Activated naive CD8-positive, alpha-beta T cell treated with anti-CD3 and anti-CD28 coated beads for 36 hours (primary cell): ENCODE measurements at regions not wholly inside any gene's neighbourhood (a gene's known extent, or its start where the extent isn't known, plus 50 kb on each side); places are given as distances from the start of the nearest gene placed in this dataset.

Experiments used
- DNase-seq: peaks from one replicate; pipeline ENCODE4 v3.0.0; 2021
- H3K27ac Mint-ChIP-seq: one replicate; pipeline ENCODE4 v1.8.0; 2022; ENCODE audit warnings: mild to moderate bottlenecking, moderate library complexity, mixed read lengths
- H3K27me3 Mint-ChIP-seq: one replicate; pipeline ENCODE4 v1.8.0; 2022; ENCODE audit warnings: mild to moderate bottlenecking, mixed read lengths
- H3K36me3 Mint-ChIP-seq: one replicate; pipeline ENCODE4 v1.8.0; 2021; ENCODE audit warnings: mild to moderate bottlenecking, mixed read lengths
- H3K4me1 Mint-ChIP-seq: one replicate; pipeline ENCODE4 v1.8.0; 2021; ENCODE audit warnings: mixed read lengths
- H3K4me3 Mint-ChIP-seq: one replicate; pipeline ENCODE4 v1.8.0; 2022; ENCODE audit warnings: mild to moderate bottlenecking, moderate library complexity, mixed read lengths
- H3K9me3 Mint-ChIP-seq: one replicate; pipeline ENCODE4 v1.8.0; 2022; ENCODE audit warnings: mixed read lengths

DNA sequence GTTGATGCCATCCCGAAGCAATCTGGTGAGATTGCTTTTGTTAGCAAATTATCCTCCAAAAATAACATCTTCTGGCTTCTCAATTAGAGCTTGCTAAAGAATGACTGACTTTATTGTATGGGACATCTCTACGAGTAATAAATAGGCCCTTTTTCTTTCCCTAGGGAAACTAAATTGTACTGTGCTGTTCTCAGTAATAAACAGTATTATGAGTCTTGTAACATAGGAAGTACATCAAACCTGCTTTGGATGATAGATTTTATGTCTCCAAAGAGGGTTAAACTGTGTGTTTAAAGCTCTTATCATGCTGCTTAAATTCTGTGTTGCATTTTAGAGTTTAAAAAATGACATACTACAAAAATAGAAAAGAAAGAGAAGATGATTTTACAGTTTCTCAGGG lies 153.4 kb upstream of the THRB start:
- peaks cover 1% of the 10 kb centered on the region for H3K9me3 Mint-ChIP-seq
- no peak overlapping the region for H3K4me3 Mint-ChIP-seq
- no peaks in the 10 kb centered on the region for H3K4me1 Mint-ChIP-seq
- no peaks in the 10 kb centered on the region for H3K27me3 Mint-ChIP-seq
- no peak overlapping the region for H3K27ac Mint-ChIP-seq
- no peak for DNase-seq
- no peaks in the 10 kb centered on the region for H3K36me3 Mint-ChIP-seq

GRCh38 chr3:24650839-24651238 lies 156.2 kb upstream of the THRB start:
- Mint-ChIP-seq H3K27me3 (no peaks in the 10 kb centered on the region), H3K4me1 (no peaks in the 10 kb centered on the region), H3K4me3 (no peak overlapping the region), H3K36me3 (no peaks in the 10 kb centered on the region), H3K9me3 (peaks cover 6% of the 10 kb centered on the region), H3K27ac (no peak overlapping the region)
- DNase-seq = no peak

- Mint-ChIP-seq H3K27ac (no peak overlapping the region), H3K4me1 (no peaks in the 10 kb centered on the region), H3K27me3 (no peaks in the 10 kb centered on the region), H3K36me3 (no peaks in the 10 kb centered on the region), H3K9me3 (peaks cover 8% of the 10 kb centered on the region), H3K4me3 (no peak overlapping the region)
- no peak for DNase-seq
Measured at GRCh38 chr3:24657870-24658510, 163.3 kb upstream of the THRB start.

GRCh38 chr3:24661175-24661584 lies 166.5 kb upstream of the THRB start:
- Mint-ChIP-seq H3K27ac (no peak overlapping the region), H3K36me3 (no peaks in the 10 kb centered on the region), H3K4me3 (no peak overlapping the region), H3K4me1 (no peaks in the 10 kb centered on the region), H3K27me3 (no peaks in the 10 kb centered on the region), H3K9me3 (peaks cover 2% of the 10 kb centered on the region)
- DNase-seq = no peak

DNA sequence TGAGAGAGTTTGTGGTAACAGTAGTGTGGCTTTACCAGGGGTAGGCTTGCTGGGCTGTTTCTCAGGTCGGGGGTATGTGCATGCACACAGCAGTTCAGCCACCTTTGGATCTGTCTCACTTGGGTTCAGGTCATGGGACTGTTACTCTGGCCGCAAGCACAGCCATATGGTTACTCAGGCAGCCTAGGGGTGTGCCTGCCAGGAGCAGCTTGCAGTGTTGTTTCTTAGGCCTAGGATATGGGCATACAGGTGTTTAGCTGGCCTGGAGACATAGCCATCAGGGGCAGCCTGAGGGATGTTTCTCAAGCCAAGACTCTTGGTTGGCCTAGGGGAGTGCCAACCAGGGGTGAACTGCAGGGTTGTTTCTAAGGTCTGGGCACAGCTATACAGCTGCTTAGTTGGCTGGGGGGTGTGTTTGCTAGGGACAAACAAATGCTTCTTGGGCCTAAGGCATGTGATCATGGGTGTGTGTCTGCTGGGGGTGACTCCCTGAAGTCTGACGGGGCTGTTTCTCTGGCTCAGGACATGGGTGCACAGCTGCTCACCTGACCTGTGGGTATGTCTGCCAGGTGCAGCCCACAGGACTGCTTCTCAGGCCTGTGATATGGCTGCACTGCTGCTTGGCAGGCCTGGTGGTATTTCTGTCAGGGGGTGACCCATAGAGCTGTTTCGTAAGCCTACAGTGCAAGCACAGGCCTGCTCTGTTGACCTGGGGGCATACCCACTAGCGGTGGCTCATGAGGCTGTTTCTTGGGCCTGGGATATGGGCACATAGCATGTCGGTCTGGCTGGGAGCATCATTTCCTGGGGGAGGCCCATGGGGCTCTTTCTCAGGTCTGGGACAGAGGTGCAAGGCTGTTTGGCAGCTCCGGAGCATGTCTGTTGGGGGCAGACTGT lies 168.0 kb upstream of the THRB start:
- Mint-ChIP-seq H3K27me3 (no peaks in the 10 kb centered on the region), H3K36me3 (no peaks in the 10 kb centered on the region), H3K27ac (no peak overlapping the region), H3K4me3 (no peak overlapping the region), H3K9me3 (peaks cover 2% of the 10 kb centered on the region), H3K4me1 (no peaks in the 10 kb centered on the region)
- no peak for DNase-seq

DNA sequence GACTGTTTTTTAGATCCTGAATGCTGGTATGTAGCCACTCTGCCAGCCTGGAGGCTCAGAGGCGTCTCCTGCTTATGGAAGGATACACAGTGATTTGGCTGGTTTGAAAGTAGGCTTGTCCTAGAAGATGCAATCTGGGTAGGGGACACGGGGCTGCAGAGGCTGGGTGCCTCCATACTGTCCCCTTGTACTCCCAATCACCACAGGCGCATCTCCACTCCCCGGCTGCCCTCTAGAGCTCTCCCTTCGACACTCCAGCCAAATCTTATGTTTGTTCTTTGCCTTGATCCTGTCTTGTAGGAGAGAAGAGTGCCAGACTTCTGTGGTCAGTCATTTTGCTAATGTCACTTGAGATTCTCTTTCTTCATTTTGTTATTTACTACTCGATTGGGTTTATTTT lies 168.8 kb upstream of the THRB start:
- H3K27ac Mint-ChIP-seq = no peak overlapping the region
- no peak overlapping the region for H3K4me3 Mint-ChIP-seq
- peaks cover 2% of the 10 kb centered on the region for H3K9me3 Mint-ChIP-seq
- H3K4me1 Mint-ChIP-seq = no peaks in the 10 kb centered on the region
- DNase-seq = no peak
- H3K27me3 Mint-ChIP-seq = peaks cover 3% of the 10 kb centered on the region
- no peaks in the 10 kb centered on the region for H3K36me3 Mint-ChIP-seq

- no peaks in the 10 kb centered on the region for H3K9me3 Mint-ChIP-seq
- H3K36me3 Mint-ChIP-seq = no peaks in the 10 kb centered on the region
- DNase-seq = no peak
- H3K4me3 Mint-ChIP-seq = no peak overlapping the region
- H3K4me1 Mint-ChIP-seq = no peaks in the 10 kb centered on the region
- H3K27me3 Mint-ChIP-seq = peaks cover 9% of the 10 kb centered on the region
- no peak overlapping the region for H3K27ac Mint-ChIP-seq
Measured at GRCh38 chr3:24668039-24668438, 173.4 kb upstream of the THRB start.

- no peaks in the 10 kb centered on the region for H3K36me3 Mint-ChIP-seq
- peaks cover 11% of the 10 kb centered on the region for H3K27me3 Mint-ChIP-seq
- no peaks in the 10 kb centered on the region for H3K9me3 Mint-ChIP-seq
- DNase-seq = no peak
- no peaks in the 10 kb centered on the region for H3K4me1 Mint-ChIP-seq
- no peak overlapping the region for H3K27ac Mint-ChIP-seq
- H3K4me3 Mint-ChIP-seq = no peak overlapping the region
Measured at GRCh38 chr3:24670871-24671270, 176.2 kb upstream of the THRB start.

GRCh38 chr3:24673596-24673995 lies 178.9 kb upstream of the THRB start:
- Mint-ChIP-seq H3K36me3 (no peaks in the 10 kb centered on the region), H3K27ac (no peak overlapping the region), H3K4me1 (peaks cover 10% of the 10 kb centered on the region), H3K9me3 (no peaks in the 10 kb centered on the region), H3K4me3 (no peak overlapping the region), H3K27me3 (peaks cover 26% of the 10 kb centered on the region)
- DNase-seq = no peak

GRCh38 chr3:24674261-24674660 lies 179.6 kb upstream of the THRB start:
- Mint-ChIP-seq H3K9me3 (peaks cover 2% of the 10 kb centered on the region), H3K36me3 (no peaks in the 10 kb centered on the region), H3K27me3 (peaks cover 32% of the 10 kb centered on the region), H3K27ac (no peak overlapping the region), H3K4me1 (peaks cover 16% of the 10 kb centered on the region), H3K4me3 (no peak overlapping the region)
- DNase-seq = no peak

DNA sequence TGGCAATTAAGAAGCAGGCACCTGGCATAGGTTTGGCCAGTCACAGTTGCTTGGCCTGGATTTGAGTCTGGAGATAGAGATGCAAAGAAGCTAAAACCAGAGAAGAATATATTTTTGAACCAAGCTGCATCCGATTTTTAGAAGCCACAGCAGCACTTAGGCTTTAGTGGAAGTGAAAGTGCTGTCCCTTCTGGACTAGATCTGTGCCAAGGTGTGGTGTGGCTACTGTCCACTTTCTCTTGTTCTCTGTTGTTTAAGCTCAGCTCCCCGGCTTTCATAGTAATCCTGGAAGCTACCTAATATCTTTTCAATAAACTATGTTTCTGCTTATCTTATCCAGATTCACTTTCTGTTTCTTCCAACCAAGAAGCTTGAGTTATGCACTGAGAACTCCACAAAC lies 183.4 kb upstream of the THRB start:
- Mint-ChIP-seq H3K9me3 (peaks cover 7% of the 10 kb centered on the region), H3K4me1 (peaks cover 19% of the 10 kb centered on the region), H3K36me3 (no peaks in the 10 kb centered on the region), H3K27ac (peak overlapping the region; percentile 6), H3K27me3 (peaks cover 52% of the 10 kb centered on the region), H3K4me3 (peak overlapping the region; percentile 23)
- DNase-seq = no peak

DNA sequence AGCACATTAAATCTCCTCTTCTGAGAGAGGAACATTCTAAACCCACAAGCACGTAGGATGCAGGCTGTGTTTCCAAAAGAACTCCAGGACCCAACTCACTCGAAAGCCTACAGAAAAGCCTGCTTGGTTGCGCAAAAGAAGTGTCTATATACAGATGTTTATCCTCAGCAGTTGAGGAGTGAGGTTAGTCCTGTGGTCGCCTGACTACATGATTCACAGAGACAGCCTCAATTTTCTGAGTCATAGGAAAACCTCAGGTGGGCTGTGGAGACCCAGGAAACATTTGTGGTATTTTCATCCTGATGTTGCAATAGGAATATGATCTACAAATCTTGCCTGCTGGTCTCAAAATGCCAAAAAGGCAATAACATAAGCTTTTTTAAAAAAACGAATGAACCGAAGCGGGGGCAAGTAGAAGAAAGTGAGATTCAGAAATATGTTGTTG lies 183.8 kb upstream of the THRB start:
- H3K4me3 Mint-ChIP-seq = peak overlapping the region; percentile 23
- no peaks in the 10 kb centered on the region for H3K36me3 Mint-ChIP-seq
- peaks cover 7% of the 10 kb centered on the region for H3K9me3 Mint-ChIP-seq
- peaks cover 56% of the 10 kb centered on the region for H3K27me3 Mint-ChIP-seq
- H3K27ac Mint-ChIP-seq = peak overlapping the region; percentile 6
- peak; percentile 61 for DNase-seq
- peaks cover 19% of the 10 kb centered on the region for H3K4me1 Mint-ChIP-seq

DNA sequence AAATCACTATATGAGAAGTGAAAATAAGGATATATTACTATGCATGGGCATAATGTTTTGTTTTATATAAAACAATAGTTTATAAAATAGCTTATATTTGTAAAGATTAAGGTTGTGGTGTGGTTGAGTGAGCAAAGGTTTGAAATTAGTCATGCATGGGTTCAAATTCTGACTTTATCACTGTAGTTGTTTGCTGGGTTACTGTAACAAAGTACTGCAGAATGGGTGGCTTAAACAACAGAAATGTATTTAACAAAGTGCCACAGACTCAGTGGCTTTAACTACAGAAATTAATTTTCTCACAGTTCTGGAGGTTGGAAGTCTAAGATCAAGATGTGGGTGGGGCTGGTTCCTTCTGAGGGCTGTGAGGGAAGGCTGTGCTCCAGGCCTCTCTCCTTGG lies 184.8 kb upstream of the THRB start:
- peaks cover 21% of the 10 kb centered on the region for H3K4me1 Mint-ChIP-seq
- H3K4me3 Mint-ChIP-seq = no peak overlapping the region
- peaks cover 7% of the 10 kb centered on the region for H3K9me3 Mint-ChIP-seq
- H3K27ac Mint-ChIP-seq = no peak overlapping the region
- H3K27me3 Mint-ChIP-seq = peaks cover 62% of the 10 kb centered on the region
- no peak for DNase-seq
- H3K36me3 Mint-ChIP-seq = no peaks in the 10 kb centered on the region

DNA sequence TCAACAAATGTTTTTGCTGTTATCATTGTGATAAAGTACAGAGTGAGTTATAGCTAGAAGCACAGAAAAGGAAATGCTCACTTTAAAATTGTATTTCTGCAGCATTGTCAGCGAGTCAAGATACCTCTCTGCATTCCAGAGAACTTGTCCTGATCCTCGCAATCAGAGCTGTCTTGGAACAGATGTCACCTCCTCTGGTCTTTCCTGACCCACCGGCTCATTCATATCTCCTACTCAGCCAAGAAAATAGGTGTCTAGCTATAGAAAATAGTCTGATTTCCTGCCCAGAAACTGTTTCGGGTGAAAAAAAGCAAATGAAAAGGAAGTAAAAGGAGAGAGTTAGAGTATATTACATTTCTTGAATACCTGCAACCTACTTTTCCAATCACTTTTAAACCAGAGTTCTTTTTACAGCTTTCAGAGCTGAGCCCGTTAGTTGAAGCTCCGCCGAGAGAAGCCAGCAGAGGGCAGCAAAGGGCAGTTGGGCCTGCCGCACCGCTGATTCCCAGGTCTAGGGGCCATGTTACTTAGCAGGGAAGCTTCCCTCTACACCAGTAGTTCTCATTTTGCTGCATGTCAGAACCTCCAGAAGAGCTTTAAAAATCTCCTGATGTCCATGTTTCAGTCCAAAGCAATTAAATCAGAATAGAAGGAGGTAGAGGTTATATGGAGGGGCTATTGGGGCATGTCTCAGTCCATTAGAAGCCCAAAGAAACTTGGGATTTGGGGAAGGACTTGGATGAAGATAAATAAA lies 185.7 kb upstream of the THRB start:
- Mint-ChIP-seq H3K9me3 (peaks cover 7% of the 10 kb centered on the region), H3K27me3 (peaks cover 69% of the 10 kb centered on the region), H3K4me1 (peaks cover 21% of the 10 kb centered on the region), H3K36me3 (no peaks in the 10 kb centered on the region), H3K27ac (no peak overlapping the region), H3K4me3 (no peak overlapping the region)
- peak; percentile 54 for DNase-seq

DNA sequence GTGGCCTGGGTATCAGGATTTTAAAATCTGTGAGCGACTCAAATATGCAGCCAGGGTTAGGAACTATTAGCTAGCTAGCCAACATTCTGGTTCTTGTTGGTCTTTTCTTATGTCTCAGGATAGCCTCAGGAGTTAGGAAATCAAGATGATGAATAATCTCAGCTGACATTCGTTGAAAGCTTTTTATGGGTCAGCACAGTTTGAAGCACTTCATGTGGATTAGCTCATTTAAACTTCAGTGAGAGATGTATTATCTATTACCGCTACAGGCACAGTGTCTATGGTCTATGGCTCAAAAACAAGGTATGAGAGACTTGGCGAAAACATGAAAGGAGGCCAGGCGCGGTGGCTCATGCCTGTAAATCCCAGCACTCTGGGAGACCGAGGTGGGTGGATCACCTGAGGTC lies 187.5 kb upstream of the THRB start:
- H3K36me3 Mint-ChIP-seq = no peaks in the 10 kb centered on the region
- H3K27me3 Mint-ChIP-seq = peaks cover 63% of the 10 kb centered on the region
- H3K27ac Mint-ChIP-seq = no peak overlapping the region
- peaks cover 31% of the 10 kb centered on the region for H3K4me1 Mint-ChIP-seq
- H3K9me3 Mint-ChIP-seq = peaks cover 7% of the 10 kb centered on the region
- DNase-seq = no peak
- H3K4me3 Mint-ChIP-seq = no peak overlapping the region
